Transverse colon (tissue), 4 donors: ENCODE measurements at regions not wholly inside any gene's neighbourhood (a gene's known extent, or its start where the extent isn't known, plus 50 kb on each side); places are given as distances from the start of the nearest gene placed in this dataset.

Experiments
- CTCF ChIP-seq, 5 experiments: fragments of 200-600 bp in 3 of 5; fragments of 450-650 bp in 2 of 5; sonication (generic) in 3 of 5; IDR thresholded peaks; 1 replicate in 2 of 5; 2 replicates in 3 of 5; pipeline ENCODE4 v1.5.1; 2016 to 2017; ENCODE audit warnings: antibody characterized with exemption in 5 of 5, inconsistent platforms in 3 of 5, mild to moderate bottlenecking in 2 of 5, moderate library complexity in 1 of 5
- POLR2A ChIP-seq: fragments of 450-650 bp; IDR thresholded peaks from one replicate; pipeline ENCODE4 v1.6.1; 2016; ENCODE audit warnings: antibody characterized with exemption, mild to moderate bottlenecking, moderate library complexity
- POLR2AphosphoS5 ChIP-seq, 3 donors: sonication (generic); formaldehyde crosslinking; IDR thresholded peaks; one replicate each; pipeline ENCODE4 v1.6.1; 2016; ENCODE audit warnings: antibody characterized with exemption in 3 of 3

- TF ChIP-seq CTCF (IDR thresholded peaks at IDR 0.05) (no peak), POLR2A (no peak), POLR2AphosphoS5 (IDR thresholded peaks at IDR 0.05) (no peak)
Measured at GRCh38 chr2:184359379-184359778, 238.9 kb upstream of the ZNF804A start.
